NB4 (cell line): ENCODE measurements at regions not wholly inside any gene's neighbourhood (a gene's known extent, or its start where the extent isn't known, plus 50 kb on each side); places are given as distances from the start of the nearest gene placed in this dataset.
A peak's percentile ranks its signal among the peaks of the same experiment; 100 is the strongest.

ENCODE experiments used
- DNase-seq: peaks from one replicate; pipeline ENCODE4 v3.0.0; 2010; ENCODE audit warnings: low read depth
- H3K4me3 ChIP-seq: one replicate; pipeline ENCODE4 v1.5.1; 2011; ENCODE audit warnings: mild to moderate bottlenecking, low read depth, low read length, moderate library complexity
- MAX ChIP-seq: IDR thresholded peaks from 2 replicates; pipeline ENCODE4 v1.6.1; 2011; ENCODE audit warnings: low read depth, low read length
- MYC ChIP-seq: IDR thresholded peaks from 2 replicates; pipeline ENCODE4 v1.6.1; 2011; ENCODE audit warnings: low read depth, low read length
- POLR2A ChIP-seq: IDR thresholded peaks from 2 replicates; pipeline ENCODE4 v1.6.1; 2011; ENCODE audit warnings: mild to moderate bottlenecking; ENCODE audit not compliant: insufficient read length; ENCODE audit errors: extremely low read depth
- TF ChIP-seq, protein P1 (sequence below): IDR thresholded peaks from one replicate; pipeline ENCODE4 v1.5.1; 2012; ENCODE audit warnings: low read depth, low read length

DNA sequence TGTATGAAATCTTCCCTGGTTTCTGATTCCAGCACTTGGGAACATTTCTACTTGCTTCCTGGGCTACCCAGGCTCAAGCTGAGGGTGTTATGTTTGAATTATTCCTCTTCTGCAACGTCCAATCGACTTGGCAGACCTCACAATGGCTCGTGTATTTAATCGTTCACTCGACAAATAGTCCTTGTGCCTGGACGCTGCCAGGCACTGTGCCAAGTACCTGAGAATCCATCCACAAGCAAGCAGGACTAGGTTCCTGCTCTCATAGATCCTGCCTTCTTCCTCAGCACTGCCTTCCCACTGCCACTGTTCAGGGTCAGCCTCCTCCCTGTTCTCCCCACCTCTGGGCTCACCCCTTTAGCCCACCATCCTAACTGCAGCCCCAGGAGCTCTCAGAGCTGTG is 113.3 kb downstream of the EFNB1 start:
- DNase-seq: no peak
- TF ChIP-seq MAX: no peak
- no peak for TF ChIP-seq MYC
- no peak for TF ChIP-seq POLR2A
- TF ChIP-seq, protein P1, sequence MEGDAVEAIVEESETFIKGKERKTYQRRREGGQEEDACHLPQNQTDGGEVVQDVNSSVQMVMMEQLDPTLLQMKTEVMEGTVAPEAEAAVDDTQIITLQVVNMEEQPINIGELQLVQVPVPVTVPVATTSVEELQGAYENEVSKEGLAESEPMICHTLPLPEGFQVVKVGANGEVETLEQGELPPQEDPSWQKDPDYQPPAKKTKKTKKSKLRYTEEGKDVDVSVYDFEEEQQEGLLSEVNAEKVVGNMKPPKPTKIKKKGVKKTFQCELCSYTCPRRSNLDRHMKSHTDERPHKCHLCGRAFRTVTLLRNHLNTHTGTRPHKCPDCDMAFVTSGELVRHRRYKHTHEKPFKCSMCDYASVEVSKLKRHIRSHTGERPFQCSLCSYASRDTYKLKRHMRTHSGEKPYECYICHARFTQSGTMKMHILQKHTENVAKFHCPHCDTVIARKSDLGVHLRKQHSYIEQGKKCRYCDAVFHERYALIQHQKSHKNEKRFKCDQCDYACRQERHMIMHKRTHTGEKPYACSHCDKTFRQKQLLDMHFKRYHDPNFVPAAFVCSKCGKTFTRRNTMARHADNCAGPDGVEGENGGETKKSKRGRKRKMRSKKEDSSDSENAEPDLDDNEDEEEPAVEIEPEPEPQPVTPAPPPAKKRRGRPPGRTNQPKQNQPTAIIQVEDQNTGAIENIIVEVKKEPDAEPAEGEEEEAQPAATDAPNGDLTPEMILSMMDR: no peak
- H3K4me3 ChIP-seq: no peak overlapping the region

- DNase-seq: no peak
- no peak overlapping the region for H3K4me3 ChIP-seq
- TF ChIP-seq, protein P1: no peak
- TF ChIP-seq MAX (no peak), POLR2A (no peak), MYC (no peak)
These were observed 112.6 kb downstream of the EFNB1 start for GRCh38 chrX:68941385-68941952.

GRCh38 chrX:68940601-68941000 is 111.8 kb downstream of the EFNB1 start:
- DNase-seq: no peak
- no peak overlapping the region for H3K4me3 ChIP-seq
- TF ChIP-seq, protein P1: no peak
- TF ChIP-seq MAX (no peak), POLR2A (no peak), MYC (no peak)

- TF ChIP-seq, protein P1: no peak
- TF ChIP-seq MYC: no peak
- TF ChIP-seq POLR2A: no peak
- TF ChIP-seq MAX: no peak
- H3K4me3 ChIP-seq: no peak overlapping the region
- DNase-seq: no peak
These were observed 111.0 kb downstream of the EFNB1 start for GRCh38 chrX:68939868-68940267.

DNA sequence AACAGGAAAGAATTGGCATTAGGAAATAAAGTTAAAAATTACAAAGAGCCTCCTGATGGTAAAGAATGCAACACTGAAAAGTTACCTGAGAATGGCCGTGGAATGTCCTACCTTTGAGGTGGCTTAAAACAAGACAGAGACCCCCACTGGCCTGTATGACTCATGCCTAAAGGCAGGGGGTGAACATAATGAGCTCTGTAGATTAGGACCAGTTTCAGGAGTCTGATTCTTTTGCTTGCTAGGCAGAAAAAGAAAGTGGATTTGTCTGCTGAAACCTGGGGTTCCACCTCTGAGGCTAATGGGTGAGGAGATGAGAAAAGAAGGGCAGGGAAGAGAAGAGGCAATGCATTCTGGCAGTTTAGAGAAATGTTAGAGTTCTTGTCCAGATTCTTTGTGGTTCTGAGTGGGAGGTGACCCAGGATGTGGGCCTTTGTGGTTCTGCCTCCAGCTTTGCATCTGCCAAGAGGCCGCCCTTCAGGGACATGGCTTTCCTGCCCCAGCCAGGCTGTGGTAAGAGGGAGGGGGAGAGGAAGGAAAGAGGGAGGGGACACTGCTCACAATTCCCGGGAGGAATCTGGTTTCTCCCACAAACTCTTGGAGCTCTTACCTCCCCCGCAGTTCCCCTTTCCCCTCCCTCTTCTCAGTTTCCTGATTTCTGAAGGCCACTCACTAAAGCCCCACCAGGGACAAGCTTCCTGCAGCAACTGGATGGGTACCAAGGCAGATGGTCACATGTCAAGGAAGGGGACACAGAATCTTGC is 109.6 kb downstream of the EFNB1 start:
- H3K4me3 ChIP-seq: no peak overlapping the region
- TF ChIP-seq MAX: no peak
- no peak for TF ChIP-seq POLR2A
- TF ChIP-seq, protein P1: no peak
- no peak for TF ChIP-seq MYC
- peak; percentile 34 for DNase-seq
